Hepatic stellate cell (primary cell): ENCODE measurements at regions not wholly inside any gene's neighbourhood (a gene's known extent, or its start where the extent isn't known, plus 50 kb on each side); places are given as distances from the start of the nearest gene placed in this dataset.

Experiments
- DNase-seq: peaks from one replicate; pipeline ENCODE4 v3.0.0; 2011; ENCODE audit warnings: low spot score

DNA sequence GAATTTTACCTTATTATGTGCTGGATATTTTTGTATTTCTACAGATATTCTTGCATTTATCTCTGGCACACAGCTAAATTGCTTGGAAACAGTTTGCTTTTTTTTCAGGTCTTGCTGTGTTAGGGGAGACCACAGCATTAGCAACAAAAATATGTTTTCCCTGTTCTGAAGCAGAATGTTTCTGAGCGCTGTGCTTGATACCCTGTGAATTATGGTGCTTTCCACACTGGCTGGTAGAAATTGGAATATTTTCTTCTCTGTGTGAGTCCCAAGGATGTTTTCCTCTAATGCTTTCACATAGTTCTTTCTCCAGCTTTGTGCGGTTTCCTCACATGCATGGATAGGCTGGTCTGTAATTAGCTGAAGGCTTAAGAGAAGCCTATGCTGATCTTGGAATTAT is 651.6 kb upstream of the IGFBP3 start:
- DNase-seq: no peak

- DNase-seq: no peak
Measured at GRCh38 chr7:46571996-46572395, 650.9 kb upstream of the IGFBP3 start.

DNA sequence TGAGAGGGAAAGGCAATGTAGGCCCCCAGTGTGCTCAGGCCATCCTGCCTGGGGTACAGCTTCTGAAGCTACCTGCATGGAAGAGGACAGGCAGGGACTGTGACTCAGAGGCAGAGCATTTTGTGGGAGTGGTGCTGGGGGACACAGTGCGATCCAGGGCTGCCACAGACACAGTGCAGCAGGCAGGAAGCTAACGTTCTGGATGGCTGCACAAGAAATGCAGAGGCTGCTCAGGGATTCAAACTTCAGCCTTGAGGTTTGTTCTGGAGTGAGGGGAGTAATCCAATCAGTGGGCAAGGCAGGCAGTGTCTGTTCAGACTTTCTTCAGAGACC is 648.0 kb upstream of the IGFBP3 start:
- DNase-seq: no peak

DNA sequence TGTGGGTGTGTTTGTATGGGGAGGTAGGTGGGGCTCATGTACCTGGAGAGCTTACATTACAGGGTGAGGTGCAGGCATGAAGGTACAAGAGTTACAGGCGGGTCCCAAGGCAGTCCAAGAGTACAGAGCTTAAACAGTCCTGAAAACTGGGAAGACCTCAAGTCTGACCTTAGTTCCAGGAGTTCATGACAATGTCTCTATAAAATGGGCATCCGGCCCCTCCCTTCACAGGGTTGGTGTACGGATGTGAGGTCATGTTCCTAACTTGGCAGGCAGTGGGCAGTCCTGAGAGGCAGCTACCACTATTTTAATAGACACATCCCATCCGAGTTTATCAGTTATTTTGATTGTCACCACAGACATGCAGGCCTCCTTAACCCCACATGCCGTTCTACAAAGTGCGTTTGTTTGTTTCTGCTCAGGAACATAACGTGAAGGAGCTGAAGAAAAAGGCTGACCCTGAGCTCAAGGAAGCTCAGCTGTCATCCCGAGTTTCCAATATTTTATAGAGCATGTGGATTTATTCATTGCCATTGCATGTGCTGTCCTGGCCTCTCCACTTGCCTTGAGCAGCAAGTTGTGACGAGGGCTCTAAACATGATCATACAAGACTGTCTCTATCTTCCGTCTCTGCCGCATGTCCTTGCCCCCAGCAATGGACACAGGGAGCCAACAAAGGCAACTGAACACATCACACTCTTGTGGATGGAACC is 647.5 kb upstream of the IGFBP3 start:
- DNase-seq: no peak

DNA sequence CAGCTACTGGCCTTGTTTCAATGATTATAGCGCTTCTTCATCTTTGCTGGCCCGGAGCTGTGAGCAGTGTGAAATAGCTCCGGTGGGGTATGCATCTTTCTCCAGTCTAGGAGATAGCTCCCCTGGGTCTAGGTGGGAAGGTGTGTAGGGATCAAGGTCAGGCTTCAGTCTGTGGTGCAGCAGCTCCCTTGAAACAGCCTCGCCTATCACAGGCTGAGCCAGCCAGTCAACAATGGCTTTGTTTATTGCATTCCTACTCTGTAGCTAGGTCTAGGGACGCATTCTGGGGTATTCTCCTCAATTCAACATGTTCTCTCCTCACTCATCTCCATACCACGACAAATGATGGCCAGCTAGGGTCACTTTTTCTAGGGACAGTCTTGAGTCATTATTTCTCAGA is 646.8 kb upstream of the IGFBP3 start:
- no peak for DNase-seq

DNA sequence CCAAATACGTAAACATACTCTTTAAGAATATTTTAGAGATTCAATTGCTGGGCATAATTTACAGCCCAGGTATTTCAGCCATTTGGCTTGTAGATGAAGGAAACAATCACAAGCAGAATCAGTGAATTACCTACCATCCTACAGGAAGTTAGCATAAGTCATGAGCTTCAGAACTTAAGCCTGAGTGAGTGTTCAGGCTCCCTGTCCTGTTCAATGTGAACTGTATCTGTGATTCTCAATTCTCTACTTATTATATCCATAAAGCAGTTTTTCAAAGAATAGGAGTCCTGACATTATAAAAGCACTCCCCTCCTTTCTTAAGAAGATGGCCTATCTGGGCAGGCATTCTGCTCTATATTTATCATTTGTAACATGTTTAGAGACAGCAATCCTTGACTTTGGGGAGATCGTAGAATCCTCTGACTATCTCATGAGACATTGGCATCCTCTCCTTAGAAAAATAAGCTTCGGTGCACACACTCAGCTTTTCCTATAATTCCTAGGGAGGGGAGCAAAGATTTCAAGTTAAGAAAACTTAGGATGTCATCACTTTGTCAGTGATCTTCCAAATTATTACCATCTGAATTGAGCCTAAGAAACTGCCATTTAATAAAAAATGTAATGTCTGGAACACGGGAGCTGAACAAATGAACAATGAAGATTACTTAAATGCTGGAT is 645.2 kb upstream of the IGFBP3 start:
- DNase-seq: no peak

GRCh38 chr7:46565253-46566096 is 644.4 kb upstream of the IGFBP3 start:
- no peak for DNase-seq

DNA sequence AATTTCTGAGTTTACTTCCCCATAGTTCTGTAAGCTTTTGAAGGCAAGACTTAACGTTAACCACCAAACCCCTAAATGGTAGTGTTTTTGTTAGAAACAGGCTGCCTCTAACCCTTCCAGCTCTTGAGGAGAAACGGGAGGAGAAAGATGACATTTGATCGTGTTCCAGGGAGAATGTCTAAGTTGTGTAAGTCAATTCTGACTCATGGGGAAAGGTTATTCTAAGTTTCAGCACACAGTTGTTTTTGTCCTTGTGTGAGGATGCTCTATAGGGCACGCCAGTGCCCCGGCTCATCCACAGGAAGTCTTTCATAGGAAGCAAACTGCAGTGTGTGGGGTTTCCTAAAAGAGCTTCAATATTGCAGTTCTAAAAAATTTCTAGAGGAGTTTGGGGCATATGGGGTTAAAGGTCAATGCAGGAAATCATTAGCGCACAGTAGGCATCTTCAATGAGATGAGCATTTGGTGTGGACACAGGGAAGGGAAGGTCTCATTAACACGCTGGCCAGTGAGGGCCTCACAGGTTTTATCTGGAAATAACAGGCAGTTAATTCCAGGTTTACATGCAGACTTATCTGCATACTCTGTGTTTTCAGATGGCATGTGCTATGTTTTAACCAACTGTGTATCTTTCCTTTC is 638.2 kb upstream of the IGFBP3 start:
- DNase-seq: no peak

GRCh38 chr7:46558482-46559193 is 637.6 kb upstream of the IGFBP3 start:
- no peak for DNase-seq

DNA sequence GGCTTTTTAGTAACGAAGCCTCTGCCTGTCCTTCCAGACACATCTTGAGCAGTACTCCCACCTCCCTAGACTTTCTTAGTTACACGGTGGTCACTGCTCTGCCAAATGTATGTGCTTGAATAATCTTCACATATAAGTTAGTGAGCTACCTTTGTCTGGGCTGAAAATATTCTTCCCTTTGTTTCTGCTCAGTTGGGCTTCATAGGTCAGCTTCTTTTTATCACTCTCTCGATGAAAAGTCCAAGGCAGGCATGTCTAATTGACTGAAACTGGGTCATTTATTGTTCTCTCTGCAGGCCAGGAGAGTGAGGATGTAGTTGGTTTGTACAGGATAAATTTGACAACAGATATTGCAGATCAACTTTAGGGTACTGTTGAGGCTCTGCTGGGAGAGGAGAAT is 636.7 kb upstream of the IGFBP3 start:
- no peak for DNase-seq

GRCh38 chr7:46557295-46557711 is 636.2 kb upstream of the IGFBP3 start:
- DNase-seq: no peak

DNA sequence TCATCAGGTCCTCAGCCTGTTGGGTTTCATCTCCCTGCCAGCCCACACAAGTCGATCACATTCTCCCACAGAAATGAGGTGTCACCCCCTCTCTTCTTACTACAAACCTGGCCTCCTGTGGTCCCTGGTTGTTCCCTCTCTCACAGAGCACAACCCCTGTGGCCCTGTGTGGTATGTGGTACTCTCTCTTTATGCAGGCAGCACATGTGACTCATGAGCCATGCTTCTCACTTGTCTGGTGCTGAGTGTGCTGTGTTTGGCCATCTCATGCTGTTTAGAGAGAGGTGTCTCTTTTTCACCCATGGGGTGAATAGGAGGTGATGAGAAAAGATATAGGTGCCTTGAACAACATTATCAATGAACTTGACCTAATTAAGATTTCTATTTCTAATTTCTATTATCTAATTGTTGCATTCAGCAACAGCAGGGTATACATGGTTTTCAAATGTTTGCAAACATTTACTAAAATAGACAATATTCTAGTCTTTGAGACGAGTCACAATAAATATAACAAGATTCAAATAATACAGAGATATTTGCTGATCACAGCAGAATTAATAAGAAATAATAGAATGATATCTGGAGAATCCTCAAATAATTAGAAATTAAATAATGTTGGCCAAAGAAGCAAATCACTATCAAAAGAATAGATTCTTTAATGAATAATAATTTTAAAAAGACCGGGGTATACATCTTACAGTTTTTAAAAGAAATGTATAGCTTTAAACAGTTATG is 633.8 kb upstream of the IGFBP3 start:
- DNase-seq: no peak

- DNase-seq: no peak
Measured at GRCh38 chr7:46551603-46552002, 630.5 kb upstream of the IGFBP3 start.

- no peak for DNase-seq
Measured at GRCh38 chr7:46550864-46551263, 629.8 kb upstream of the IGFBP3 start.

GRCh38 chr7:46549892-46550639 is 629.0 kb upstream of the IGFBP3 start:
- no peak for DNase-seq

DNA sequence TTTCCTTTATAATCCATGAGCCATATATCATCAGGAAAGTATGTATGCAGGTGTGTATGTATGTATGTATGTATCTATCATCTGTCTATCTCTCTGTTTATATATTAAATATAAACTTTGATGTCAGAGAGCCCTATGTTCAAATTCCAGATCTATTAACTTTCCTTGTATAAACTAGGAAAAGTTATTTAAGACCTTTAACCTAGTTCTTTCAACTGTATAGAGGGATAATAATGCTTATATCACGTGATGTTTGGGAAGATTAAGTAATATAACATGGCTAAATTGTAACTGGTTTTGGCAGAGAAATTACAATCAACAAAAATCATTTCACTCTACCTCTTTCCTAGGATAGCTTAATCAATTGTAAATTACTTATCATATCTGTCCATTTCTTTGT is 628.3 kb upstream of the IGFBP3 start:
- no peak for DNase-seq

DNA sequence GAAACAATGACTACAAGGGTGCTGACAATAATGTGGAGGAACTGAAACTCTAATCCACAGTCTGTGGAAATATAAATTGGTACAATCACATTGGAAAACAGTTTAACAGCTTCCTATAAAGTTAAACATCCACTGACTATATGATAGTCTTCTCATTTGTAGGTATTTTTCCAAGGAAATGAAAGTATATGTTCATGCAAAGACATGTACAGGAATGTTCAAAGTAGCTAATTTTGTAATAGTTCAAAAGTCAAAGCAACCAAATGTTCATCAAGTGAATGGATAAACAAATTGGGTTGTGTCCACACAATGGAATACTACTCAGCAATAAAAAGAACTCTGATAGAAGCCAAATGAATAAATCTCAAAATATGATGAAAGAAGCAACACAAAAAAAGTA is 626.0 kb upstream of the IGFBP3 start:
- DNase-seq: no peak

DNA sequence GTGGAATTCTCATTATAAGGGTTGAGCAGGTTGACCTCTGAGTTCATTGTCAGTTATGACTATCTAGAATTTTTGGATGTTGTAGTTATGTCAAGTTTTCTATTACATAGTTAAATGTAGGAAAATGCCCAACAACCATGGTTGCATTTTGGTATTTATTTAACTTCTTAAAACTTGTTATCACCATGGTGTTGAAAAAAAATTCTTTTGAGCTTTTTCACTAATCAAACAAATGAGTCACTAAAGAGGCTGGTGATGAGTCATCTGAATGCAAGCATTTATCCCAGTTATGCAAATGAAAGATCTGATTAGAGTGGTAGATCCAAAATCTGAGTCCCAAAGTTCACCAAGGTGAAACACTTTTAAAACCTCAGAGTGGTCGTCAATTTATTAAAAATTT is 624.7 kb upstream of the IGFBP3 start:
- no peak for DNase-seq

GRCh38 chr7:46544396-46545008 is 623.4 kb upstream of the IGFBP3 start:
- no peak for DNase-seq

DNA sequence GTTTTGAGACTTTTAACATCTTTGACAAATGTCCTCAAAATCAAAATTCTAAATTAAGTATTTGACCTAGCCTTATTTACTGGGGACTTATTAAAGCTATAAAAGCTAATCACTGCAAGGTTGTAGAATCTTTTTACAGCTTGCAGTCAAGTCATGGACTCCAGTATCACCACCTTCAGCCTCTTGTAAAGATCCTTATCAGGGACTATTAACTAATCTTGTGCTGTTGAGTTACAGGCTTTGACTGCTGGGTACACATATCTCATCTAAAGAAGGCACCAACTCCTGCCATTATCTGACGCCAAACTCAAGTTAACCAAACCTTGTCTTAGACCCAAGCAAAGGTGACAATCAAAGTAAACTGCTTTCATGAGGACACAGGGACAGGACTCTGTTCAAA is 621.0 kb upstream of the IGFBP3 start:
- DNase-seq: no peak
